ENCODE measurements at regions not wholly inside any gene's neighbourhood (a gene's known extent, or its start where the extent isn't known, plus 50 kb on each side); places are given as distances from the start of the nearest gene placed in this dataset.

DNA sequence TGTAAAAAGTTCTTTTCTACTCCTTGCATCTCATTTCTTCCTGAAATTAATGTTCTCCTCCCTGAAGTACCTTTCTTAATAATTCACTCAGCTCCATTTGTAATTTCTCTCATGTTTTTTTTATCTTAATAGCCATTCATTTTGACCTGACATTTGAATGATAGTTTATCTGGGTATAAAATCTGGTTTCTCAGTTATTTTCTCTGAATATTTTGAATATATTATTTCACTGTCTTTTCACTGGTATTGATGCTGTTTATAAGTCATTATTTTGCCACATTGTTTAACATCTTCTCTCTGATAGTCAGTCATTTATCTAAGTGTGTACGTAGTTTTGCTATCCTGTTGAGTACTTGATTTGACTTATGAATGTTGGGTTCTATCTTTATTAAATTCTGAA, 68.8 kb upstream of the ARHGAP18 start:
- no peak for DNase-seq

DNA sequence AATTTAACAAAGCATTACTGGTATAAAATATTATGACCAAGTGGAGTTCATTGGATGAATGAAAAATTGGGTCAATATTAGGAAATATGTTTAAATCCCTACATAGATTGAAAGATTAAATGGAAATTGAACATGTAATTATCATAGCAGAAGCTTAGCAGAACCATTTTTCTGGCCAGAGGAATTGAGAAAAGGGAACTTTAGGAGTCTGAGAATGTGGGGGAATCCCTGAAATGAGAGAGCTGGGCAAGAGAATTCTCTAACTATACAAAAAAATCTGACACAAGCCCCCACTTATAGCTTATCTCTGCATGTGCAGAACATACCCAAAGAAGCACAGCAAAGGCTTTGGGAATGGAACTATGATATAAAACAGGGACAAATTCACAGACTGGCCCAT, 67.4 kb upstream of the ARHGAP18 start:
- DNase-seq: no peak

DNA sequence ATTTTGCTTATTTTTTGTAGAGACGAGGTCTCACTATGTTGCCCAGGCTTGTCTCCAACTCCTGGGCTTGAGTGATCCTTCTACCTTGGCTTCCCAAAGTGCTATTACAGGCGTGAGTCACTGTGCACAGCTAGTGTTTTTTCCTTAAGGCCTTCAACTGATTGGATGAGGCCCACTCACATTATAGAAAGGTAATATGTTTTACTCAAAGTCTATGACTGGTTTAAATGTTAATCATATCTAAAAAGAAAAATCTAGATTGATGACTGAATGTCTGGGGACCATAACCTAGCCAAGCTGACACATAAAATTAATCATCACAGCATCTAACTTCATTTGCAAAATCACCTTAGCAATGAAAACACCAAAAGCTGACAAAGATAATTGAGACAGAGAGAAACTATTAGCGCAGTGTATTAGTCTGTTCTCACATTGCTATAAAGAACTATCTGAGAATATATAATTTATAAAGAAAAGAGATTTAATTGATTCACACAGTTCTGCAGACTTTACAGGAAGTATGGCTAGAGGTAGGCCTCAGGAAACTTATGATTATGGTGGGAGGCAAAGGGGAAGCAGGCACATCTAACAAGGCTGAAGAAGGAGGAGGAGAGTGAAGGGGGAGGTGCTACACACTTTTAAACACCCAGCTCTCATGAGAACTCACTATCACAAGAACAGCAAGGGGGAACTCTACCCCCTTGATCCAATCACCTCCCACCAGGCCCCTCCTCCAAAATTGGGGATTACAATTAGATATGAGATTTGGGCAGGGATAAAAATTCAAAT, 66.8 kb upstream of the ARHGAP18 start:
- no peak for DNase-seq

DNA sequence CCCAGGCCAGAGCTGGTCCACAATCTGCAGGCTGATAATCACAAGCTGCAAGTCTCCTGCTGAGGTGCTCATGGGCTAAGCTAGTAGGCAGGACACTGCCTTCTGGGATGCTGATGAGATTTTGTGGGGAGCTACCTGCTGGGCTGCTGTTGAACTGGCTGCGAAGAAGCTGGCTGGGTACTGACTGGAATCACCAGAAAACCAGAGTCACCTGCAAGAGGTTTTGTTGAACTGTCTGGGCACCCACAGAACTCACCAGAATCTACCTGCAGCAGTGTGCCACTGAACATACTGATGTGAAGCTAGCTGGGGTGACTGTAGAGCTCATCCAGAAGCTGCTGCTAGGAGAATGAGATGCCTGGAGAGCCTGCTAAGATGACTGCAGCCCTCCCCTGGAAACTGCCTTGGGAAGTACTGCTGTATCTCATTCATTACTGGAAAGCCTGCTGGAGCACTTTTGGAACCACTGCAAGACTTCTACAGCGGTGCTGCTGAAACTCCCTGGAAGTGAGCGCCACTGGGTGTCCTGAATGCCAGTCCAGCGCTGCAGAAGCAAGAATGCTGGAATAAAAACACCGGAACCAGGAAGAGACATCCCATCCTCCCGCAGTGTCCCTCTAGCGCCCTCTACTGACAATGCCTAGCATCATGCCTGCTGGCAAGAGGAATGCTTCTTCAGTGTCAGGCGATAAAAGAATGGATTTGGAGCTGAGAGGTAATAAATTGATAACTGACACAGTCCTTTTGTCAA, 64.9 kb upstream of the ARHGAP18 start:
- peak; percentile 27 for DNase-seq

DNA sequence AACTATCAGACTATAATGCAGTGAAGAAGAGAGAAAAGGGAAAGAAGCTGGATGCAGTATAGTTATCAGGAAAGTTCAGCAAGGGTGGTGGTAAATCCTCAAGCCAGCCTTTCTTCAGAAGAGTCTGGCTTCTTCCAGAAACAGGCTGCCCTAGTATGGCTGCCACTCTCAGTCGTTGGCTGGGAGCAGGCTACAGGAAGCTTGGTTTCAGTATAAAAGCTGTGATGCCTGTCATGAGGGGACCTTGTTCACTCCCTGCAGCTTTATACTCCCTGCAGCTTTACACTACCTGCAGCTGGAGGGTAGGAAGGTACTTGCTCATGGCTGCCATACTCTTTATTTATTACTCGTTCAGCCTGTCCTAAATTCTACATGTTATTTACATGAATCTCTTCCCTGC, 63.3 kb upstream of the ARHGAP18 start:
- no peak for DNase-seq

DNA sequence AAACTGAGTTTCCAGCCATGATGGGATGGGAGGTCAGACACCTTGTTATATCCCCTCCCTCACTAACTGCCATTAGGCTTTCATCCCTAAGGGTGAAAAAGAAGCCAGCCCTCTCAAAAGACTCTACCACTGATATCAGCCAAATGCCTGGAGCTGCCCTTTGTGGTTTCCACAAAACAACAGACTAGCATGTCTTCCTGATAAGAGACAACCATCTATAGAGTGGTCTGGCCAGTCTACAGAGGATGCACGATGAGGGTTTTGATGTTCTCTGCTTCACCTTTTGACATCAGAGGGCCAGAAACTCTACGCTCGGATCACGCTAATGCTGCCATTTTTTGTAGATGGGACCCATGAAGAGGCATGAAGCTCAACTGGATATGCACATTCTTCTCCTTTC, 61.7 kb upstream of the ARHGAP18 start:
- DNase-seq: no peak

DNA sequence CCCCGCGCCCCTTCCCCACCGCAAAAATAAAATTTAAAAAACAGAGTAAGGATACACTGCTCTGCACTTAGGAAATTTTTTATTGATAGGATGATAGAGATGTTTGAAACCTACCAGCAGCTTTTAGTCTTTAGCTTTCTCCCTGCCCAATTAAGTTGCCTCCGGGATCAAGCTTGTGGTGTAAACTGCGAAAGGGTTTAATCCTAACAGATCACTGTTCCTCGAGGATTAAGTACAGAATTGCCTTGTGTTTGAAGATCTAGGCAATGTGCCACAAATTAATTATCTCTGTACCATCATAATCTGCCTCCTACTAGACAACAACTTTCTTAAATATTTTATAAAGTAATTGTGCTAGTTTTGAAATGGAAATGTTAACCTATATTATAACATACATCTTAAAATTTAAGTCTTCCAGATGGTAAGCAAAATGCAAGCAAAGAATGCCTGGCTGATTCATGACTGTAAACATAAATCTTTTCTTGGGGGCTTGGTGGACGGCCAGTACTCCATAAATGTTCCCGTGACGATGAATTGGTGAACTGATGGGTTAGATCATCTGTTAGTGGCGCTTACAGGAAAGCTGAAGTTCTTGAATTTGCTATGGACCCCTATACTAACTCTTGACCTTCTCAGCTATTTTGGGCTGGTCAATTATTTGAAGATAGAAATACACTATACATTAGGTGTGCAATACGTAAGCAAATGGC, 58.0 kb upstream of the ARHGAP18 start:
- DNase-seq: no peak

DNA sequence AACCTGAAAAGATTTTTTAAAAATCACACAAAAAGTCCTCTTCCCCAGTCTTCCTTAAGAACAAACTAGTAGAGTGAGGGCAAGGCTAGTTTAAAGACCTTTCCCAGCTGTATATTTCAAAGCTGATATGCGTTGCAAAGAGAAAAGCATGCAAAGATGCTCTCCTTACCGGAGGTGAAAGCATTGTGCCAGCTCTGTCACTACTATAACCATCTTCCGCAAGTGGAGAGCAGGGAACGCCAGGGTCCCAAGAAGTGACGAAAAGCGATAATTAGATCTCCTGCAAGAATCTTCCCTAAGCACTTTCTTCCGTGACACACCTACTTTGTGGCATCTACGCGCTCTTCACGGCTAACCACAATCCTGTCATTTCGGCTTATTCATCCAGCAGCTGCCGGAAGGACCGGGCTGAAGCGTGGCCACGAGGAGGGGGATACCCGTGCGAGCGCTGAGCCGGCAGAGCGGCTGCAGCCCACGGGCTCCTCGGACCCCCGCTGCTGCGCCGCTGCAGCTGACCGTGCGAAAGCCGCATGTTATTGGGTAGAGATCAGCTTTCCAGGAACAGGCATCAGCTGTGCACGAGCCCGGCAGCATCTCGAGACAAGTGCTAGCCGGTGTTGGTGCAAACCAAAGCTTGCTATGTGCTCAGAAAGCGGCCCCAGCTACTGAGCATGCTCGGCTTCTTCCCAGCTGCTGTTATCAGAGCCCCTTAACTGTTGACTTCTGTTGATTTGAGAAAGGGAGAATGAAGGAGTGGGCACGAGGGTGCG, 57.2 kb upstream of the ARHGAP18 start:
- peak; percentile 54 for DNase-seq

DNA sequence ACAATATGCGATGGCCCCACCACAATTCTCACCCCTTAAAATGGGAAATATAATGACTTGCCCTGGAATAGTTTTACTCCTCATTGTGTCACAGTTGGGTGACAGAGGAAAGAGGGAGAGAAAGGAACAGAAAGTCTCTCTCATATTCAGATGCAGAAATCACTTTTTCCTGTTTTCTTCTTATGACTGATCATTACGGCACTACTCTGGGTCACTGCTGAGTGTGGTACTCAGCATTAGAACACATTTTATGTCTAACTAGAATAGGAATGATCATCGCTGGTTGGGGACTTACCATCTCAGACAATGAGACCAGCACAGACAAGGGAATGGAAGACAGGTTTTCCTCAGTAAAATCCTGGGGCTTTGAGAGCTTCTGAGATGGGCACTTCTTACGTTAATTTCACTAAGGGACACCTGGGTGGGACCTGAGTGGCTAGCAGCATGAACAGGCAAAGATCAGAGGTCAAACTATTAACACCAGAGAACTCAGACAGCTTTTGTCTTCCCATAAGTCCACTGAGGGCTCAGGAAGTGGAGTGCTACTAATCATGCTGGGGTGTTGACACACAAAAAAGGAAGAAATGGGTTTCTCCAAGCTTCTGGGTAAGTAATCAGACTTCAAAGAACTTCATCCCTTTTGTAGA, 54.9 kb upstream of the ARHGAP18 start:
- no peak for DNase-seq

DNA sequence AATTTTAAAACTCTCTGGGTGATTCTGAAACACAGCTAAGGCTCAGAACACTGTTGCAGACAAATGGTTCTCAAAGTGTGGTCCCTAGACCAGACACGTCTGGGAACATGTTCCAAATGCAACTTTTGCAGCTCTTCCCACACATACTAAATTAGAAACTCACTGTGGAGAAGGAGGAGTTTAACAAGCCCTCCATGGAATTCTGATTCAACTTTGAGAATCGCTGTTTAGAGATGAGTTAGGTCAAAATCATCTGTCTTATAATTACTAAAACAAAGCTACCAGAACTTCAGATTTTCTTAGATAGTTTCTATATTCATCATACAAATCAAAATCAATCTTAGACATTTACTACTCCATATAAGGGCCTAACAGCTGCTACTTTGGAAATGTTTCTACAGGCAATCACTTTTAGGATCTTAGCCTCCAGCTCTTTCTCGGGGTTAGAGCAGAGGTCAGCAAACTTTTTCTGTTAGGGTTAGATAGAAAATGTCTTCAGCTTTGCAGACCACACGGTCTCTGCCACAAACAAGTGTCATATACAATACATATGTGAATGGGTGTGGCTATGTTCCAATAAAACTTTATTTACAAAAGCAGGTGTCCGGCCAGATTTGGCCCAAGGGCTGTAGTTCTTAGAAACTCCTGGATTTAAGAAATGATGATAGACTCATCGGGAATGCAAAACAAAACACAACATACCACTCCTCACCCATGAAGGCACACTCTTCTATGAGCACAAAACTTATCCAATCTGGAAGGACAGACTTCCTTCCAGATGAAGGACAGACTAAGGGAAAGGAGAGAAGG, 50.0 kb upstream of the ARHGAP18 start:
- DNase-seq: no peak

Data from NCI-H2107 (cell line).